T47D (cell line): ENCODE measurements at regions not wholly inside any gene's neighbourhood (a gene's known extent, or its start where the extent isn't known, plus 50 kb on each side); places are given as distances from the start of the nearest gene placed in this dataset.
A peak's percentile ranks its signal among the peaks of the same experiment; 100 is the strongest.

Experiments used
- DNase-seq, 2 experiments: peaks; one replicate each; pipeline versions ENCODE4 v3.0.0 to v3.0.0-alpha.2; 2011 to 2012; ENCODE audit warnings: low read depth in 1 of 2, low spot score in 1 of 2
- JUND ChIP-seq: IDR thresholded peaks from 2 replicates; pipeline ENCODE4 v1.6.1; 2012; ENCODE audit warnings: low read depth
- in situ Hi-C: cut with HindIII; loops from 2 replicates; pipeline ENCODE4 v1.10.0; 2016; ENCODE audit warnings: low sequenced_read_pairs, low pct_unique_long_range_greater_than_20kb

DNA sequence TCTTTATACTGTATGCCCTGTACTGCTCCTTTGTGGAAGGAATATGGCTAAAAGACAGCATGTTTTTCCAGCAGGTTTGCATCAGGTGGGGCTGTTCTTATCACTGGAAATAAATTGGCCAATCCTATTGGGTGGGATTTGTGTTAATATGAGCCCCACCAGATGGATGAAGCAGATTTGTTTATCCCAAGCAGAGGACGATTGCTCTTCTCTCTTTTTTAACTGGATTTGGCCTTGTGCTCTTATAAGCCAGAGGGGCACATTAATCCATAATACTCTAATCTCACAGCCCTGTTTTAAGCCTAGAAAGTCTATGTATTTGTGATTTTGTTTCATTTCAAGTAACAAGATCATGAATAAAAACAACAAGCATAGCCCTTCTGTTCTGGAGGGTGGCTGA is 240.1 kb upstream of the ADARB2 start:
- TF ChIP-seq JUND, result no peak
- no peak for DNase-seq
- in situ Hi-C loops, result no loop called here

DNA sequence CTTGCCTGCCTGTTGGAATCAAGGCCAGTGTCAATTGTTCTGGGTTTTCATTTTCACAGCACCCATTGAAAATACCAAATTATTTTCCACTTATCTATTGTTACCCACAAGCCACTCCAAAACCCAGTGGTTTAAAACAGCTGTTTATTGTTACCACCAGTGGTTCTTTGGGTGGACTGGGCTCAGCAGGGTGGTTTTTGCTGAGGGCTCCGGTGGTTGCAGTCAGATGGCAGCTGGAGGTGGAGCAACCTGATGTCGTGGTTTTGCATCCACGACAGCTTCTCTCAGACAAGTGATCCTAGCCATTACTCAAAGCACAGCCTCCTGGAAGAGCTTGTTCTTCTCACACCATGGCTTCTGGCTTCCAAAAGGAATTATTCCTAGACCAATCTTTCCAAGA is 235.1 kb upstream of the ADARB2 start:
- TF ChIP-seq JUND, result no peak
- in situ Hi-C loops, result no loop called here
- no peak for DNase-seq

DNA sequence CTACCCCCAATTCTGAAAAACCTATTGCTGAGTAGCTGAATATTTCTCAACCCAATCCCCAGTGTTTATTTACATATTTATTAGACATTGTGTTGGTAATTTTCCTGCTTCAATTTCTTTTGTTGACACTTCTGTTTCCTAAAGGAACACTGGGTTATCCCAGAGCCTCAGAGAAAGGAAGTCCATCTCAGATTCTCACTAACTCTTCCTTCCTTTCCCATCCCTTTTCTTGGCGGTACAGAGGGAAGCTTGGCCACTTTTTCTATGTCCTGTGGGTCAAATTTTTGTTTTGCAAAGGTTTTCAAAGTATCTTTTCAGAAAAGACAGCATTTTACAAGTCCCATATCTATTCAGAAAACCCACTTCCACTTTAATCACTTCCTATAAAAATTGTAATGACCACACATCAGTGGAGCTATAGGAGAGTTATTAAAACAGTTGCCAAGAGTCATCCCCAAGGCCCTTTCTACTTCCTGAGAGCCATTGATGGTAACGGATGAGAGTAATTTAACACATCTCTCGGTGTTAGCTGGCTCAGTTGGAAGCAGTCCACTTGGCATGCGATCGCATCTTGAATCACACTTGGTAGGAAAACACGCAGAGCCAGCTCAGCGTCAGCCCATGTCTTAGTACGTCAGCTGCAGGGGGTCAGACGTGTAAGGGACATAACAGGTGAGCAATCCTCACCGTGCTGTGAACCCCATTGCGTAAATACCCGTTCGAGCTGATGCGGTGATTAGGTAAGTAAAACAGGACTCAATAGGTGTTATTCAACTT is 231.1 kb upstream of the ADARB2 start:
- no peak for TF ChIP-seq JUND
- in situ Hi-C loops, result no loop called here
- DNase-seq, result no peak

DNA sequence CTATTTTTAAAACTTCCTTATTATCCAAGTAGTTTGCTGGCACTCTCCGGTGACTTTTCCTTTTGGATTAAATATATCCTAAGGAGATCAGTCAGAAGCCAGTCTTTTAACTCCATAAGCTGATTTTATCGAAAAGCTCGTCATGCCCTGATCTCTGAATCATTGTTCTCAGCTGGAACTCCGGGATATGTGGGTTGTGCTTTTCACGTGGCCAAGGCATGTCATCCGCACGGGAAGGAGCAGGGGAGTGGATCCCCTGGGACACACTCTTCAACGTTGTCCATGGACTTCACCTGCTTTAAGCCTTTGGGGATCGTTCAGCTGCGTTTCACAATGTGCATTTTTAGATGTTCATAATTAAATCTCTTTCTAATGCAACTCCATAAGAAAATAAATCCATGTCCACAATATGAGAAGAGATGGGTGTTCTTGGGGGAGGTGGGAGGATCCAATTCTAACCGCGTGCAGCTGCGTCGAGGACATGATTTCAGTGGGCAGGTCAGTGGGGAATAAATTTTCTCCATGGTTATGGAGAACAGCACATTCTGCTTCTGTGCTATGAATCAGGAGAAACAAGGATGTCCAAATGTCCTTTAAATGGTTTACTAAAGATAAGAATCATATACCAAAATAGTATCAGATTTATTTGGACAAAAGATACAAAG is 229.5 kb upstream of the ADARB2 start:
- no peak for TF ChIP-seq JUND
- in situ Hi-C loops, result no loop called here
- no peak for DNase-seq

DNA sequence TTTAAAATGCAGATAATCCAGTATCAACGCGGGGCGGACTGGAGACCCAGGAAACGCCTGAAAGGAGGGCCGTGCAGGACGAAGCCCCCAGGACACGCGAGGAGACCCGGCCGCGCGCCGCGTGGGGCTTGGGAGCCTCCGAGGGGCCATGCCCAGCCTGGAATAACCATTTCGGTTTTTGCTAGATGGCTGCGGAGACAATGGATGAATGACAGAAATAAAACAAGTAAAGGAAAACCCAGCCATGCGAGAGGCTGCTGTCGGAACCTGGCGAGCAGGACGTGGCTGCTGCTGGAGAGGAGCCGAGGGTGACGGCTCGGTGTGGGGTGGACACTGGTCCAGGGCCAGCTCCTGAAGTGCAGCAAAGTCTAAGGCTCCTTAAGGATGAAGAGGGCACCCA is 227.2 kb upstream of the ADARB2 start:
- no peak for TF ChIP-seq JUND
- in situ Hi-C loops, result no loop called here
- DNase-seq, result no peak

DNA sequence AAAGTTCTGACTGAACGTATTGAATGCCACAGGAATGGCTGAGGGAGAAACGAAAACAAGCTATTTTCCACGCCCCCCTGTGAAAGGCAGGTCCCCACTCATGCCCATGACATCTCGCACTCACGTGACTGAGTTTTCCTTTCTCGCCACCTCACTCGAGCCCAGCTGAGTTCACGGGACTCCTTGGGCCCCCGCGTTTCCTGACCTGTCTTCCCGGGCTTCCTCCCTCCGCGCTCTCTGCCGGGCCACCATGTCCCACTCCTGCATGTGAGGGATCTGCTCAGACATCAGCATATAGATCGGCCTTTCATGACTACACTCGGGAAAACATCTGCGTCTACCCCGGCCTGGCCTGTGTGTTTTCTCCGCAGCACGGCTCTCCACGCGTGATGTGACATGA is 226.0 kb upstream of the ADARB2 start:
- no peak for TF ChIP-seq JUND
- in situ Hi-C loops, result no loop called here
- no peak for DNase-seq

DNA sequence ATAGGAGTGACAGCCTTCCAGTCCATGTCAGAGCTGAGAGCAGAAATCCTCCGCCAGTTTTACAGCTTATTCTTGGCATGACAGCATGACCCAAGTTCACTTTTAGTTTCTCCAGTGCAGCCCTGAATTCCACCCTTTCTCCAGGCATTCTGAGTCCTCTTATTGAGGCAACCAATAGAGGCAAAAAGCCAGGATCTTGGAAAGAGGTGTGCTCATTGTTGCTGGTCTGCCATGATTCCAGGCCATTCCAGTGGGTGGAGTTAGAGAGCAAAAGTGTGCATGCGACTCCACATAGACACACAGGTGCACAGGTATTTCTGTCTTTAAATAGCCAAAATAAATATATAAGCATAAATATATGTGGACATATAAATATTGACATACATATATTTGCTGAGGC is 224.7 kb upstream of the ADARB2 start:
- no peak for TF ChIP-seq JUND
- peak in 1 of 2 experiments; percentile 25 for DNase-seq
- in situ Hi-C loops, result no loop called here

DNA sequence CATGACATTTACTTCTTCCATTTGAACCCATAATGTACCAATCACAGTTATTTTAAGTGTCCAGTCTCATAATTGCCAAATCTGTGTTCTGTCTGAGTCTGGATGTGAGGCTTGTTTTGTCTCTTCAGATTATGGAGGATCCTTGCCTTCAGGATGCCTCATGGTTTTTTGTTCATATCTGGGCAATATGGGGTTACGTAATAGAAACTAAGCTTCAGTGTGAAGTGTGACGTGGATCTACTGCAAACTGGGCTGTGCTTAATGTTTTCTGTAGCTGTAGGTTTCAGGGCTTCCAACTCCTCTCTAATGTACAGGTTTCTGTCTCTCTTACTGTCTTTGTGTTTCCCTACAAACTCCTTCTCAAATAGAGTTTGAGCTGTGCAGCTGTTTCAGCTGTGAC is 223.7 kb upstream of the ADARB2 start:
- TF ChIP-seq JUND, result no peak
- DNase-seq, result no peak
- in situ Hi-C loops, result no loop called here

DNA sequence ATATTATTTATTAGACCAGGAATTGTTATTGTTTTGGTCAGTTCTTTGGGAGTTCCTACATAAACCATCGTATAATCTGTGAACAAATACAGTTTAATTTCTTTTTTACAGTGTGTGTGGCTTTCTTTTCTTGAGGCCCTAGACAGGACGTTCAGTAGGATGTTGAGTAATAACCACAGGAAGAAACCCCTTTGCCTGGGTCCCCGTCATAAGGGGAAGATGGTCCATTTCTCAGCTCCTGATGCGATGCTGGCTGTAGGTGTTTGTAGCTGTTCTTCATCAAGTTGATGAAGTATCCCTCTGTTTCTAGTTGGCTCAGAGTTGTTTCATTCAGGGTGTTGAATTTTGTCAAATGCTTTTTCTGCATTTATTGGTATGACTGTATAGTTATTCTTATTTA is 219.7 kb upstream of the ADARB2 start:
- TF ChIP-seq JUND, result no peak
- in situ Hi-C loops, result no loop called here
- no peak for DNase-seq

DNA sequence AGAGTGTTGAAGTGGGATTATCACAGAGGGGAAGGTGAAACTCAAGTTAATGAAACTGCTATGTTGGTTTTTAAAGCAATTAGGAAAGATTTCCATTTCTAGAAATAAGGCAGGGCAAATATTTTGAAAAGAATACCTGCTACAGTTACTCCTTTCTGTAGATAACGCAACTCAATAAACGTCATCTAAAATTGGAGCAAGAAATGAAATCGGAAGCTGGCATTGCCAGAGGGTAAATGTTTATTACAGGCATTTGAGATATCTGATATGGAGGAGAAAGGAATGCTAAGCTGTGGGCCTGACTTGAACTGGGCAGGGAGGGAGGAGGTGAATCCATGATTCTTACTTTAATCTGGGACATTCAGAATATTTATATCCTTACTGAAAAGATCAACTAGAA is 217.0 kb upstream of the ADARB2 start:
- DNase-seq, result no peak
- in situ Hi-C loops, result no loop called here
- TF ChIP-seq JUND, result no peak

DNA sequence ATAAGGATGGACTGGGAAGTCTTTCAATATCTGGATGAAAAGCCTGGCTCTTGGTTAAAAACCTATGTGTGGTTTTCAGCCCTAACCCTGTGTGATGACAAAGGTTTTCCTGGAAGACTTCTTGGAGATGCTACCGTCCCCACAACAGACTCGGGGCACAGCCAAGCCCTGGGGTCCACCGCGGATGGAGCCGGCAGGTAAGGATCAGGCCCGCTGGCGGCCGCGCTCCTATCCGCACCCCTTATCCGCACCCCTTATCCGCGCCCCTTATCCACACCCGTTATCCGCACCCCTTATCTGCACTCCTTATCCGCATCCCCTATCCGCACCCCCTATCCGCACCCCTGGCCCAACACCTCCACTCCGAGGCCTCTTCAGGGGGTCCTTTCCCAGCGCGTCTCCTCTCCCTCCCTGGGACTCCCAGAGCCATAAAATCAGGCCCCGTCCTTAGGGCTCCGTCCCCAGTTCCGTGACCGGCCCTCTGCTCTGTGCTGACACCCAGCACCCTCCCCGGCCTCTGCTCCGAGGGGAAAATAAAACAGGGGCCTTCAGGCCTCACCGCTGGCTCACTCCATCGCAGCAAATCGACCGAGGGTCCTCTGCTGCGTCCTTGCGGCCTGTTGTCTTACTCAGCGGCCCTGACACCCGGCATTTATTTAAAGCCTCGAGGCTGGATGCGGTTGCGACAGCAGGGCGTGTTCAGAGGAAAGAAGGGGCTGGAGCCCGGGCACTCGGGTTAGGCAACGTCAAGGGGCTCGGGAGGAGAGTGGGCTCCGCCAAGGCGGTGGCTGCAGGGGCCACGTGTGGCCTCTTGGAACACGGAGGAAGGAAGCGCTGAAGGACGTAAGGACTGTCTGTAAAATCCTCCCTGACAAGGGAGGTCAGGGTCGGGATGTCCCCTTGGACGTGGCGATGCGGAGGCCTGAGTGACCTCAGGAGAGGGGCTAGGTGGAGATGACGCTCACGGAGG is 215.1 kb upstream of the ADARB2 start:
- in situ Hi-C loops, result no loop called here
- no peak for DNase-seq
- TF ChIP-seq JUND, result no peak

DNA sequence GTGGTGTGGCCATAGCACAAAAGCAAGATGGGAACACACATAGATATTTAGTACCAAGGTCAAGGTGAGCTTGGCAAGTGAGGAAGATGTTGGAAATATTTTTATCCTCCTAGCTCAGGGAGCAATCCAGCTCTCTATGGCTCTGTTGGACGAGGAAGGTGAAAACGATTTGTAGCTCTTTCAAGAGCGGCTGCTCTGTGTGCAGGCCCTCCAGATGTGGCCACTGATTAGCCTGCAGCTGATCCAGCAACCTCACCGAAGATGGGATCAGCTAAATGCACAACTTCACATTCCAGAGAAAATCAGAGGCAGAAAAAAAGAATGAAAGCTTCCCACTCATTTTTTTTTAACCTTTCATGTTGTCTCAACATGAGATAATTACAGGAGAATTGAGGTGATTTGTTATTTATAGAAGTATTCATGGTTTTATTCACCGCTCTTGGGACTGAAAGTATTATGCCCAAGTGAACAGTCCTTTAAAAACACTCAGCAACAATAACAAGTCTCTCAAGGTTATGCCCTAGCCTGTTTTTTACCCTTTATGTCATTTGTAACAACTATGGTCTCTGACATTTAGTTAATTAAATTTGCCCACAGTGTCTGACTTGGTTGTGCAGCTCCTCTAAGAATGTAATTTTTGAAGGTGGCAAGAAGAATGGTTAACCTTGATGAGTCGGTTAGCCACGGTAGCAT is 213.6 kb upstream of the ADARB2 start:
- DNase-seq, result no peak
- TF ChIP-seq JUND, result no peak
- in situ Hi-C loops, result no loop called here
